HCT116 (cell line): ENCODE measurements at regions not wholly inside any gene's neighbourhood (a gene's known extent, or its start where the extent isn't known, plus 50 kb on each side); places are given as distances from the start of the nearest gene placed in this dataset.
A peak's percentile ranks its signal among the peaks of the same experiment; 100 is the strongest.

Experiments used
- ATAC-seq: fragments of 200-7000 bp; cut with Tn5 transposase; 2 replicates; pipeline ENCODE4 v1.9.1; 2020; ENCODE audit warnings: mild to moderate bottlenecking, moderate library complexity
- BruUV-seq: library from RNA; stranded (reverse); fragments of 400-500 nt; replicated peaks from 2 replicates; lab custom pipeline; 2021; lab: Mats Ljungman, UMichigan
- CTCF ChIA-PET: fragments of 300-600 bp; sonication (Branson Sonifier 250); formaldehyde crosslinking; loops from one replicate; lab custom pipeline; 2021; ENCODE audit warnings: antibody characterized with exemption; lab: Charles Lee
- POLR2A ChIA-PET: fragments of 300-600, 350-600 bp; sonication (Branson Sonifier 250); formaldehyde crosslinking; loops from one replicate; lab custom pipeline; 2021; ENCODE audit warnings: antibody characterized with exemption; lab: Charles Lee
- RAD21 ChIA-PET, 2 experiments: fragments of 300-600 bp; sonication (Branson Sonifier 250); formaldehyde crosslinking; loops; one replicate each; lab custom pipeline; 2023; ENCODE audit warnings: low total read pairs in 2 of 2; ENCODE audit not compliant: uncharacterized antibody in 2 of 2, unreplicated experiment in 2 of 2, low non-redundant PET in 1 of 2; lab: Charles Lee
- DNase-seq: peaks from one replicate; pipeline ENCODE4 v3.0.0-alpha.2; 2010; ENCODE audit warnings: low read depth, low spot score
- H2AFZ ChIP-seq: fragments of 200-600 bp; shearing (Covaris generic), sonication (generic); 2 replicates; pipeline ENCODE4 v1.6.1; 2017; ENCODE audit warnings: low read depth, mixed run types, mixed read lengths, antibody characterized with exemption, low read length; ENCODE audit not compliant: poor library complexity, severe bottlenecking
- H3K27ac ChIP-seq: 2 replicates; pipeline ENCODE4 v1.5.1; 2012; ENCODE audit warnings: low read depth, low read length
- H3K27me3 ChIP-seq: fragments of 200-600 bp; sonication (generic); 2 replicates; pipeline ENCODE4 v1.6.1; 2016; ENCODE audit warnings: mixed run types, low read length, mixed read lengths; ENCODE audit not compliant: insufficient read depth
- H3K36me3 ChIP-seq, 2 experiments: fragments of 200-500 bp in 1 of 2; fragments of 200-600 bp in 1 of 2; sonication (Bioruptor generic) in 1 of 2; sonication (generic) in 1 of 2; 2 replicates each; pipeline versions ENCODE4 v1.5.1 to v1.6.1; 2014 to 2016; ENCODE audit warnings: low read length in 2 of 2, inconsistent platforms in 1 of 2, mixed read lengths in 1 of 2, mixed run types in 1 of 2; ENCODE audit not compliant: insufficient read depth in 2 of 2, control insufficient read depth in 1 of 2
- H3K4me1 ChIP-seq, 2 experiments: fragments of 200-600 bp in 1 of 2; sonication (generic) in 1 of 2; 2 replicates each; pipeline versions ENCODE4 v1.5.1 to v1.6.1; 2012 to 2017; ENCODE audit warnings: low read length in 2 of 2, inconsistent platforms in 1 of 2, mild to moderate bottlenecking in 1 of 2, mixed read lengths in 1 of 2, mixed run types in 1 of 2, moderate library complexity in 1 of 2; ENCODE audit not compliant: insufficient read depth in 2 of 2, control insufficient read depth in 1 of 2
- H3K4me2 ChIP-seq: fragments of 200-600 bp; sonication (generic); 2 replicates; pipeline ENCODE4 v1.6.1; 2017; ENCODE audit warnings: mixed run types, low read length, mixed read lengths
- H3K4me3 ChIP-seq, 2 experiments: fragments of 200-600 bp in 1 of 2; sonication (generic) in 1 of 2; replicated peaks in 1 of 2; 2 replicates each; pipeline ENCODE4 v1.5.1; 2011 to 2016; ENCODE audit warnings: low read length in 2 of 2, control low read depth in 1 of 2, low read depth in 1 of 2, mild to moderate bottlenecking in 1 of 2, mixed read lengths in 1 of 2, mixed run types in 1 of 2
- H3K79me2 ChIP-seq: fragments of 200-600 bp; sonication (generic); 2 replicates; pipeline ENCODE4 v1.6.1; 2017; ENCODE audit warnings: mild to moderate bottlenecking, mixed run types, low read length, moderate library complexity, mixed read lengths; ENCODE audit not compliant: insufficient read depth
- H3K9ac ChIP-seq: fragments of 200-600 bp; sonication (generic); 2 replicates; pipeline ENCODE4 v1.6.1; 2016; ENCODE audit warnings: low read length, mixed read lengths
- H3K9me2 ChIP-seq: fragments of 200-600 bp; sonication (generic), shearing (Covaris generic); 2 replicates; pipeline ENCODE4 v1.6.1; 2017; ENCODE audit warnings: mixed run types, mild to moderate bottlenecking, moderate library complexity; ENCODE audit not compliant: insufficient read depth
- H3K9me3 ChIP-seq, 2 experiments: fragments of 200-500 bp in 1 of 2; fragments of 200-600 bp in 1 of 2; sonication (Bioruptor generic) in 1 of 2; sonication (generic) in 1 of 2; 2 replicates each; pipeline ENCODE4 v1.6.1; 2014 to 2017; ENCODE audit warnings: low read length in 2 of 2, mixed read lengths in 2 of 2, inconsistent platforms in 1 of 2, low read depth in 1 of 2, mild to moderate bottlenecking in 1 of 2, mixed run types in 1 of 2, moderate library complexity in 1 of 2; ENCODE audit not compliant: control insufficient read depth in 1 of 2, insufficient read depth in 1 of 2
- H4K20me1 ChIP-seq: fragments of 200-600 bp; sonication (generic), shearing (Covaris generic); 2 replicates; pipeline ENCODE4 v1.6.1; 2017; ENCODE audit warnings: mixed run types, mild to moderate bottlenecking, moderate library complexity; ENCODE audit not compliant: insufficient read depth
- CBX3 ChIP-seq: IDR thresholded peaks from 2 replicates; pipeline ENCODE4 v1.6.1; 2012; ENCODE audit warnings: low read depth
- CEBPB ChIP-seq: IDR thresholded peaks from 2 replicates; pipeline ENCODE4 v1.6.1; 2012; ENCODE audit warnings: low read depth
- EGR1 ChIP-seq: IDR thresholded peaks from 2 replicates; pipeline ENCODE4 v1.6.1; 2012; ENCODE audit warnings: low read depth
- ELF1 ChIP-seq: IDR thresholded peaks from 2 replicates; pipeline ENCODE4 v1.6.1; 2012; ENCODE audit warnings: low read depth, borderline replicate concordance
- EZH2 ChIP-seq: fragments of 200-600 bp; sonication (generic); IDR thresholded peaks from 2 replicates; pipeline ENCODE4 v1.6.1; 2017; ENCODE audit warnings: antibody characterized with exemption, mixed run types
- EZH2phosphoT487 ChIP-seq: fragments of 200-600 bp; IDR thresholded peaks from 2 replicates; pipeline ENCODE4 v1.6.1; 2018; ENCODE audit warnings: antibody characterized with exemption, borderline replicate concordance
- FOSL1 ChIP-seq: IDR thresholded peaks from 2 replicates; pipeline ENCODE4 v1.6.1; 2012; ENCODE audit warnings: low read depth
- JUND ChIP-seq: IDR thresholded peaks from 2 replicates; pipeline ENCODE4 v1.6.1; 2012
- MAX ChIP-seq: IDR thresholded peaks from 2 replicates; pipeline ENCODE4 v1.6.1; 2012
- POLR2A ChIP-seq: IDR thresholded peaks from 2 replicates; pipeline ENCODE4 v1.7.0; 2011; ENCODE audit warnings: borderline replicate concordance; ENCODE audit not compliant: insufficient read depth, insufficient read length; ENCODE audit errors: extremely low read depth
- POLR2AphosphoS5 ChIP-seq: IDR thresholded peaks from 2 replicates; pipeline ENCODE4 v1.6.1; 2011; ENCODE audit warnings: mild to moderate bottlenecking, low read depth, low read length, moderate library complexity
- RAD21 ChIP-seq: IDR thresholded peaks from 2 replicates; pipeline ENCODE4 v1.6.1; 2012; ENCODE audit warnings: low read depth, mild to moderate bottlenecking
- SIN3A ChIP-seq: IDR thresholded peaks from 2 replicates; pipeline ENCODE4 v1.6.1; 2012; ENCODE audit warnings: low read depth
- SP1 ChIP-seq: IDR thresholded peaks from 2 replicates; pipeline ENCODE4 v1.6.1; 2012; ENCODE audit warnings: low read depth
- SRF ChIP-seq: IDR thresholded peaks from 2 replicates; pipeline ENCODE4 v1.6.1; 2012; ENCODE audit warnings: low read depth
- TCF7L2 ChIP-seq: IDR thresholded peaks from 2 replicates; pipeline ENCODE4 v1.7.0; 2011; ENCODE audit warnings: borderline replicate concordance, inconsistent platforms; ENCODE audit not compliant: insufficient read depth, insufficient read length; ENCODE audit errors: extremely low read depth
- YY1 ChIP-seq: IDR thresholded peaks from 2 replicates; pipeline ENCODE4 v1.6.1; 2011; ENCODE audit warnings: low read length, low read depth, moderate library complexity, mild to moderate bottlenecking; ENCODE audit not compliant: insufficient replicate concordance; ENCODE audit errors: extremely low read depth
- ZFX ChIP-seq: fragments of 450-650 bp; IDR thresholded peaks from 2 replicates; pipeline ENCODE4 v1.6.1; 2017
- ZNF274 ChIP-seq: fragments of 200-500 bp; sonication (Bioruptor generic); IDR thresholded peaks from 2 replicates; pipeline ENCODE4 v1.6.1; 2014; ENCODE audit warnings: mild to moderate bottlenecking, low read depth, low read length, inconsistent platforms
- intact Hi-C: fragments of 100-400 bp; cut with micrococcal nuclease; formaldehyde crosslinking; loops from 2 replicates; pipeline ENCODE4 v1.10.0; 2022
- TF ChIP-seq, protein P1 (sequence below): IDR thresholded peaks from 2 replicates; pipeline ENCODE4 v1.6.1; 2011; ENCODE audit warnings: mild to moderate bottlenecking, low read length, moderate library complexity; ENCODE audit not compliant: insufficient replicate concordance; ENCODE audit errors: extremely low read depth
- TF ChIP-seq, protein P2 (sequence below): IDR thresholded peaks from 2 replicates; pipeline ENCODE4 v1.6.1; 2012
- TF ChIP-seq, protein P3 (sequence below): IDR thresholded peaks from 2 replicates; pipeline ENCODE4 v1.6.1; 2012; ENCODE audit warnings: low read depth

DNA sequence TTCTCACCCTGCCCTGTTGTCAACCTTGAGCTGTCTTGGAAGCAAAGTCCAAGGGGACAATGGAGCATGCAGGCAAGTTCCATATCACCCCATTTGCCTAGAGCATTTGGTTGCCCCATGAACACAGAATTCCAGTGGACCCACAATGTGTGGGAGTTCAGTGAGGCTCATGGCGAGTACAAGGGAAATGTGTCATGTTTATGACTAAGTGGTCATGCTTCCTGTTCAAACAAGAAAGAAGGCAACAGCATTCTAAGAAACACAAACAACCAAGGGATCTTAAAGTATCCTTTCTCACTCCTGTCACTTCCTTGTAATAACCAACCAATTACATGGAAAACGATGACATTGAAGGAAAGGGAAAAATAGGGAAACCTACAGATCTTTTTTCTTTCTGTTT lies 513.0 kb downstream of the INHBA start:
- ChIA-PET RAD21 (no interaction called here), CTCF (no interaction called here), POLR2A (interaction anchor here (0.5 kb wide), 1 partner anchor 128 kb away, joined by 3 read pairs; no protein-coding TSS in a partner anchor)
- Histone ChIP-seq H3K9me2 (no peaks in the 10 kb centered on the region), H4K20me1 (no peaks in the 10 kb centered on the region), H3K4me1 (peaks cover 6 to 32% of the 10 kb centered on the region in 2 experiments; a peak in 3 of 4 replicates), H3K27ac (no peak overlapping the region), H3K36me3 (no peaks in the 10 kb centered on the region), H3K9me3 (no peaks in the 10 kb centered on the region), H3K9ac (no peak overlapping the region), H2AFZ (peak overlapping the region; percentile 49), H3K4me3 (no peak overlapping the region), H3K79me2 (no peaks in the 10 kb centered on the region), H3K27me3 (no peaks in the 10 kb centered on the region), H3K4me2 (peak overlapping the region; percentile 51)
- intact Hi-C loops: no loop called here
- ATAC-seq: peak; percentile 34; the same call in 1 of the 2 replicates
- peak; percentile 33 for DNase-seq
- BruUV-seq: no TSS peak
- TF ChIP-seq SP1 (peak; percentile 63), MAX (peak; percentile 70), ELF1 (no peak), ZNF274 (no peak), YY1 (no peak), RAD21 (no peak), FOSL1 (peak; percentile 62; the same call in 1 of the 2 replicates), SIN3A (no peak), POLR2A (no peak), CBX3 (0 out of 2 replicates have a peak, but pooled peaks have one; percentile 37), TCF7L2 (no peak), SRF (no peak), CEBPB (no peak), ZFX (peak; percentile 17; the same call in 1 of the 2 replicates), EZH2 (no peak), EZH2phosphoT487 (no peak), JUND (peak; percentile 55), EGR1 (peak; percentile 67), POLR2AphosphoS5 (no peak)
- TF ChIP-seq, protein P1, sequence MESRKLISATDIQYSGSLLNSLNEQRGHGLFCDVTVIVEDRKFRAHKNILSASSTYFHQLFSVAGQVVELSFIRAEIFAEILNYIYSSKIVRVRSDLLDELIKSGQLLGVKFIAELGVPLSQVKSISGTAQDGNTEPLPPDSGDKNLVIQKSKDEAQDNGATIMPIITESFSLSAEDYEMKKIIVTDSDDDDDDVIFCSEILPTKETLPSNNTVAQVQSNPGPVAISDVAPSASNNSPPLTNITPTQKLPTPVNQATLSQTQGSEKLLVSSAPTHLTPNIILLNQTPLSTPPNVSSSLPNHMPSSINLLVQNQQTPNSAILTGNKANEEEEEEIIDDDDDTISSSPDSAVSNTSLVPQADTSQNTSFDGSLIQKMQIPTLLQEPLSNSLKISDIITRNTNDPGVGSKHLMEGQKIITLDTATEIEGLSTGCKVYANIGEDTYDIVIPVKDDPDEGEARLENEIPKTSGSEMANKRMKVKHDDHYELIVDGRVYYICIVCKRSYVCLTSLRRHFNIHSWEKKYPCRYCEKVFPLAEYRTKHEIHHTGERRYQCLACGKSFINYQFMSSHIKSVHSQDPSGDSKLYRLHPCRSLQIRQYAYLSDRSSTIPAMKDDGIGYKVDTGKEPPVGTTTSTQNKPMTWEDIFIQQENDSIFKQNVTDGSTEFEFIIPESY: no peak
- TF ChIP-seq, protein P2, sequence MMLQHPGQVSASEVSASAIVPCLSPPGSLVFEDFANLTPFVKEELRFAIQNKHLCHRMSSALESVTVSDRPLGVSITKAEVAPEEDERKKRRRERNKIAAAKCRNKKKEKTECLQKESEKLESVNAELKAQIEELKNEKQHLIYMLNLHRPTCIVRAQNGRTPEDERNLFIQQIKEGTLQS: no peak
- TF ChIP-seq, protein P3, sequence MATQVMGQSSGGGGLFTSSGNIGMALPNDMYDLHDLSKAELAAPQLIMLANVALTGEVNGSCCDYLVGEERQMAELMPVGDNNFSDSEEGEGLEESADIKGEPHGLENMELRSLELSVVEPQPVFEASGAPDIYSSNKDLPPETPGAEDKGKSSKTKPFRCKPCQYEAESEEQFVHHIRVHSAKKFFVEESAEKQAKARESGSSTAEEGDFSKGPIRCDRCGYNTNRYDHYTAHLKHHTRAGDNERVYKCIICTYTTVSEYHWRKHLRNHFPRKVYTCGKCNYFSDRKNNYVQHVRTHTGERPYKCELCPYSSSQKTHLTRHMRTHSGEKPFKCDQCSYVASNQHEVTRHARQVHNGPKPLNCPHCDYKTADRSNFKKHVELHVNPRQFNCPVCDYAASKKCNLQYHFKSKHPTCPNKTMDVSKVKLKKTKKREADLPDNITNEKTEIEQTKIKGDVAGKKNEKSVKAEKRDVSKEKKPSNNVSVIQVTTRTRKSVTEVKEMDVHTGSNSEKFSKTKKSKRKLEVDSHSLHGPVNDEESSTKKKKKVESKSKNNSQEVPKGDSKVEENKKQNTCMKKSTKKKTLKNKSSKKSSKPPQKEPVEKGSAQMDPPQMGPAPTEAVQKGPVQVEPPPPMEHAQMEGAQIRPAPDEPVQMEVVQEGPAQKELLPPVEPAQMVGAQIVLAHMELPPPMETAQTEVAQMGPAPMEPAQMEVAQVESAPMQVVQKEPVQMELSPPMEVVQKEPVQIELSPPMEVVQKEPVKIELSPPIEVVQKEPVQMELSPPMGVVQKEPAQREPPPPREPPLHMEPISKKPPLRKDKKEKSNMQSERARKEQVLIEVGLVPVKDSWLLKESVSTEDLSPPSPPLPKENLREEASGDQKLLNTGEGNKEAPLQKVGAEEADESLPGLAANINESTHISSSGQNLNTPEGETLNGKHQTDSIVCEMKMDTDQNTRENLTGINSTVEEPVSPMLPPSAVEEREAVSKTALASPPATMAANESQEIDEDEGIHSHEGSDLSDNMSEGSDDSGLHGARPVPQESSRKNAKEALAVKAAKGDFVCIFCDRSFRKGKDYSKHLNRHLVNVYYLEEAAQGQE: no peak
